GM21619 (cell line): ENCODE measurements at regions not wholly inside any gene's neighbourhood (a gene's known extent, or its start where the extent isn't known, plus 50 kb on each side); places are given as distances from the start of the nearest gene placed in this dataset.

ENCODE experiments used
- ATAC-seq: cut with Tn5 transposase; IDR thresholded peaks from one replicate; pipeline ENCODE4 v1.9.1; 2021; ENCODE audit not compliant: unreplicated experiment

GRCh38 chr7:69464035-69464434 lies 134.2 kb upstream of the AUTS2 start:
- no peak for ATAC-seq

DNA sequence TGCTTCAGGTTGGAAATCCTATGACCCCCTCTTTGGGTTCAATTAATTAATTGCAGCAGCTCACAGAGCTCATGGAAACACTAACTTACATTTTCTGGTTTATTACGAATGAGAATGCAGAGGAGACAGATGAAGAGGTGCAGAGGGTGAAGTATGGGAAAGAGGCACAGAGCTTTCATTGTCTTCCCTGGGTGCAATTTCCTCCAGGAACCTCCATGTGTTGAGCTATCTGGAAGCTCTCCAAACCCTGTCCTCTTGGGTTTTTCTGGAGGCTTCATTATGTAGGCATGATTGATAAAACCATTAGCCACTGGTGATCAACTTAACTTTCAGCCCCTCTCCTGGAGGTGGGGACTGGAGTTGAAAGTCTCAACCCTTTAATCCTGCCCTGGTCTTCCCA lies 133.0 kb upstream of the AUTS2 start:
- ATAC-seq, result no peak

DNA sequence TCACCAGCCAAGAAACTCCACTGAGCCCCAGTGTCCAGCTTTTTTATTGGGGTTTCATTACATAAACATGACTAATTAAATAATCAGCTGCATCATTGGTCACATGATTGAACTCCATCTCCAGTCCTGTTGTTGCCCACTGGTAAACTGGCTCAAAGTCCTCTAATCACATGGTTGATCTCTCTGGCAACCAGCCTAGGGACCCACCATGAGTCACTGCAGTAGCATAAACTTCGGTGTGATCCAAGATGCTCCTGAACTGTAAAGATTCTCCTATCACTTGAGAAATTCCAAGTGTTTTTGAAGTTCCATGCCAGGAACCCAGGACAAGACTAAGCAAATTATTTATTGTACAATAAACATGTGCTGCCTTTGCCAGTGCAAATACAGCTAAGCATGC lies 130.4 kb upstream of the AUTS2 start:
- no peak for ATAC-seq

GRCh38 chr7:69476416-69476815 lies 121.9 kb upstream of the AUTS2 start:
- ATAC-seq, result no peak

DNA sequence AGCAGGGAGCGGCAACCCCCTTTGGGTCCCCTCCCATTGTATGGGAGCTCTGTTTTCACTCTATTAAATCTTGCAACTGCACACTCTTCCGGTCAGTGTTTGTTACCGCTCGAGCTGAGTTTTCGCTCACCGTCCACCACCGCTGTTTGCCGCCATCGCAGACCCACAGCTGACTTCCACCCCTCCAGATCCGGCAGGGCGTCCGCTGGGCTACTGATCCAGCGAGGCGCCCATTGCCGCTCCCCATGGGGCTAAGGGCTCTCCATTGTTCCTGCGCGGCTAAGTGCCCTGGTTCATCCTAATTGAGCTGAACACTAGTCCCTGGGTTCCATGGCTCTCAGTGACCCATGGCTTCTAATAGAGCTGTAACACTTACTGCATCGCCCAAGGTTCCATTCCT lies 115.6 kb upstream of the AUTS2 start:
- no peak for ATAC-seq

DNA sequence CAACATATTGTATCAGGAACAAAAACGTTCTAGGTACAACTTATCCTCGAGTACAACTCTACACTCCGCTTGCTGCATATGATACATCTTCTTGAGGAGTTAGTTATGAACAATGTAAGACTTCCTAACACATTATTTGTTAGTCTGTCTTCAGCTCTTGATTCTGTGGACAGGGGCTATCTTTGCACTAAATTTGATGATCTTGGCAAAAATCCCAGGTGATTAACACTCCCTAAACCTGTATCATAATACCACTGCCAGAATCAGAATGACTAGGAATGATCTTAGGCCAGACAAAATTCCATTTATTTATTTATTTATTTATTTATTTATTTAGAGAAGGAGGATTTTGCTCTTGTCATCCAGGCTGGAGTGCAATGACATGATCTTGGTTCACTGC lies 108.7 kb upstream of the AUTS2 start:
- no peak for ATAC-seq

- no peak for ATAC-seq
Observed at GRCh38 chr7:69498671-69499070, 99.6 kb upstream of the AUTS2 start.

DNA sequence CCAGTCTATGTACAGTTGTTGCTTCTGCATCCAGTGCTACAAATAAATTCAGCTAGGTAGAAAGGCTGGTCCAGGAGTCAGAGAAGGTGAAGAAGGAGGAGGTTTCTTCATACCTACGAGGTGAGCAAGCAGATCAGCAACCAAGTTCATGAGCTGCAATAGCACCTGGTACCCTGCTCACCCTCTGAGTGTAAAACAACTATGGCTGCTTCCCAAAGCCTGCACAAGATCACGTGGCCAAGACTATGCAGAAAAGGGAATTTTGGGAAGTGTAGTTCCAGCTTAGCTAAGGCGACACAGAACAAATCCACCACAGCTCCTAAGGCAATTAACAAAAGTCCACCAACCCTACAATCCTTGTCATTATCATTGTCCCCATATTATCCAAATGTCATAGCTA lies 95.9 kb upstream of the AUTS2 start:
- no peak for ATAC-seq

DNA sequence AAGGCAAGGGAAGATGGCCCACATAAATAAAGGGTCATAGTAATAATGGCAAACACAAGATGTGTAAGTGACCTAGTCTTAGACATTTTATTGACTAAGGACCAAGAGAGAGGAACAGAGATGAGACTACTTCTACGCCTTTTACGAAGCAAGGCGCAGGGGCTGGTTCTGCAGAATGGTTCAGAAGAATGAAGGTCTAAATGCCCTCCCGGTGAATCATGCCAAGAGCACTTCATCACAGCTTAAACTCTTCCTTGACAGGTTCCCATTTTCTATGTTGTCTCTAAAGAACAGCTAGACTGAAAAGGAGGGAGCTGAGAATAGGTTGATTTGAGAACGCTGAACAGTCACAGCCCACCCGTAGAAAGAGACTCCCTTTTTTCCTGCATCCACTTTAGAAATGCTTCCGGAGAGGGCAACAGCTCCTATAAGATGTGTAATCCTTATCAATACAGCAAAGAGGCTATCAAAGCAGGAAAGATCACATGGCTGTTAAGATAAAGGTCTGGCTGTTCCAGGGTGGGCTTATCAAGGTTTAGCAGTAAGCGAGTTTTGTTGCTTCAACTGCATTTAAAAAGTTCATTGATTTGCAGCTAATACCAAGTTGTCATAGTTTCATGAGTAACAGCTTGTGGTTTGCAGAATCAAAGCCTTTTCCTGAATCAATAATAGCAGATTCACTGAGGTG lies 93.4 kb upstream of the AUTS2 start:
- no peak for ATAC-seq

DNA sequence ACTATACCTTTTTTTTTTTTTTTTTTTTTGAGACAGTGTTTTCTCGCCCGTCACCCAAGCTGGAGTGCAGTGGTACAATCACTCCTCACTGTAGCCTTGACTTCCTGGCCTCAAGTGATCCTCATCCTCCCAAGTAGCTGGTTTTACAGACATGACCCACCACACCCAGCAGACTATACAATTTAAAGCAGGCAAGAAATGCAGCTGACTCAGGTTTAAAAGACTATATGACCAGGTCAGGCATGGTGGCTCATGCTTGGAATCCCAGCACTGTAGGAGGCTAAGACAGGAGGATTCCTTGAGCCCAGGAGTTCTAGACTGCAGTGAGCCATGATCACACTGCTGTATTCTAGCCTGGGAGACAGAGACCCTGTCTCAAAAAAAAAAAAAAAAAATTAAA lies 89.5 kb upstream of the AUTS2 start:
- ATAC-seq, result no peak

- ATAC-seq, result no peak
Observed at GRCh38 chr7:69510114-69510513, 88.2 kb upstream of the AUTS2 start.

DNA sequence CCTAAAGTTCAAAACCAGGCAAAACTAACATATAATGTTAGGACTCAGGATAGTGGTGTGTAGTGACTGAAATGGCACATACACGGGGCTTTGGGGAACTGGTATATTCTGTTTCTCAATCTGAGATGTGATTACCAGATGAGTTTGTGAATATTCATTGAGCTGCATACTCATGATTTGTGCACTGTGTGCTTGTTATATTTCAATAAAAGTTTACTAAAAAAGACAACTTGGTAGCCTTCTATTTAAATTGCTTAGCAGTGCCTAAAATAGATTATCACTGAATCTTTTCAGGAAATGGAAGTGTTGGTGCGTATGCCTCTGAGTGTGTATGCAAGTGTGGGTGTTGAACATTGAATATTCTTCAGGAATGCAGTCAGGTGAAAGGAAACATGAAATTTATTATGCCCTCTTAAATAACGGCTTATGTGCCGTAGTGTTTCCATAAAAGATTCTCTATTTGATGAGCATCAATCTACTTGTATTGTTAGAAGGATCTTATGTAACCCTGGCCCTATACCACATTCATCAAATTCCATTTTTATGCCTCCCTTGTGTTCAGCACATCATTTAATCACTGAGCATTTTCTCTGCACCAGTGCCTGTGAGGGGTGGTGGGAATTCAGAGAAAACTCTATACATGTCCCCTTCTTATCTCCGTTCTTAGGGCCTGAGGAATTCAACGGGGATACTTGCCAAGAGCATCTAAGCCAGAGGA lies 82.6 kb upstream of the AUTS2 start:
- ATAC-seq, result no peak

GRCh38 chr7:69516238-69516820 lies 81.9 kb upstream of the AUTS2 start:
- ATAC-seq, result no peak

GRCh38 chr7:69517985-69518704 lies 80.1 kb upstream of the AUTS2 start:
- ATAC-seq, result no peak

- no peak for ATAC-seq
Observed at GRCh38 chr7:69518705-69519077, 79.6 kb upstream of the AUTS2 start.

GRCh38 chr7:69526570-69526969 lies 71.7 kb upstream of the AUTS2 start:
- no peak for ATAC-seq

- no peak for ATAC-seq
Observed at GRCh38 chr7:69527706-69528105, 70.6 kb upstream of the AUTS2 start.

GRCh38 chr7:69531050-69531449 lies 67.2 kb upstream of the AUTS2 start:
- no peak for ATAC-seq

- ATAC-seq, result no peak
Observed at GRCh38 chr7:69534461-69535041, 63.7 kb upstream of the AUTS2 start.

- no peak for ATAC-seq
Observed at GRCh38 chr7:69537691-69538090, 60.6 kb upstream of the AUTS2 start.

DNA sequence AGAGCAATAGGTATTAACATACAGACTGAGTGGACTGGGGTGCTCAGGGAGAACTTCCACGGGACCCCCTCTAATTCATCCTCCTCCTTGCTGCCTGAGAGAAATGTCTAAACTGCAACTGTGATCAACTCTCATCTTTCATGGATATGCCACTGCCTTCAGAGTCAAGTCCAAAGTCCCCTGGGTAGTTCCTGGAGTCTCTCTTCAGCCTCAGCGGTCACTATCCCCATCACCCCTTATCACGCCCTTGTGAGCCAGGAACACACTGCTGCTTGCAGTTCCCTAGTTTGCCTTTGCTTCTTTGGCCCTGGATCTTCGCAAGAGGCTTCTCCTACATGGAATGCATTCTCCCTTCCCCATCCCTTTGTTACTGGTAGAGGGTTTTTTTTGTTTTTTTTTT lies 58.7 kb upstream of the AUTS2 start:
- ATAC-seq, result no peak

GRCh38 chr7:69540287-69540686 lies 58.0 kb upstream of the AUTS2 start:
- no peak for ATAC-seq
